ENCODE measurements at regions not wholly inside any gene's neighbourhood (a gene's known extent, or its start where the extent isn't known, plus 50 kb on each side); places are given as distances from the start of the nearest gene placed in this dataset.

DNA sequence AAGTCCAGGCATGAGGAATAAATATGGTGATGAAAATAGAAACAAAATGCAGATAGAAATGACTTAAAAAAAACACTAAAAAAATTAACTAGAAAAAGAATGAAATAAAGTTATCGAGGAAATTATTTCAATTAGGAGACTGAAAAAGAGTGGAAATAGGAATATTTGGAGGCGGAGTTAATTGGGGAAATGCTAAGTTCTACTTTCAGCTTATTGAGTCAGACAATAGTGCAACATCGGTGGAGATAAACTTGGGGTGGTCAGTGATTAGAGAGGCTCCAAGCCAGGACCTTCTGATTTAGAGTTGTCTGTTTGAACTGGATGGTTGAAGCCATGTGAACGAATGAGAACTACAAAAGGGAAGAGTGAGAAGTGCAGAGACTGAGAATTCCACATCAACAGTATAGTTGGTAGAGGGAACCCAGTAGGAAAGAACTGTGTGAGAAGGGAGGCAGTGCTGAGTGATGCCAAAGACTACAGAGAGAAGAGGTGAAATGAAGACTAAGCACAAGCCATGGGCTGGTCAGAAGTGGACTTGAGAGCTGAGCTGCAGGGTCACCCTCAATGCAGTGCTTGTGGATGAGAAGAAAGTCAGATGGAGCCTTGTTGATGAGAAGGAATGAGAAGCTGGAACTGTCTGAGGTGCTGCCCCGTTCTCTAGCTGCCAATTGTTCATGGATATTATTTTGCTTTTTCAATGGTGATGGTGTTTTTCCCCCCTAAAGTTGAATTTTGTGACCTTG lies 160.7 kb downstream of the ICE1 start:
- Histone ChIP-seq H3K4me1 (ENCODE audit: insufficient read depth, low read length) (no peaks in the 10 kb centered on the region), H2AFZ (ENCODE audit: low read length) (no peak overlapping the region), H3K36me3 (ENCODE audit: insufficient read depth, low read length) (no peaks in the 10 kb centered on the region), H3K27me3 (ENCODE audit: insufficient read depth, low read length) (no peaks in the 10 kb centered on the region), H3K9me3 (ENCODE audit: low read depth, low read length) (peaks cover 5% of the 10 kb centered on the region), H3K4me2 (ENCODE audit: insufficient read depth, low read length) (no peak overlapping the region), H4K20me1 (ENCODE audit: insufficient read depth, low read length) (no peaks in the 10 kb centered on the region), H3K4me3 (ENCODE audit: insufficient read depth, low read length) (no peak overlapping the region), H3K79me2 (ENCODE audit: insufficient read depth, low read length) (no peaks in the 10 kb centered on the region), H3K27ac (ENCODE audit: low read depth, low read length) (no peak overlapping the region)
- DNase-seq (ENCODE audit: insufficient read length, low spot score, missing footprints): no peak
- TF ChIP-seq, protein P1, sequence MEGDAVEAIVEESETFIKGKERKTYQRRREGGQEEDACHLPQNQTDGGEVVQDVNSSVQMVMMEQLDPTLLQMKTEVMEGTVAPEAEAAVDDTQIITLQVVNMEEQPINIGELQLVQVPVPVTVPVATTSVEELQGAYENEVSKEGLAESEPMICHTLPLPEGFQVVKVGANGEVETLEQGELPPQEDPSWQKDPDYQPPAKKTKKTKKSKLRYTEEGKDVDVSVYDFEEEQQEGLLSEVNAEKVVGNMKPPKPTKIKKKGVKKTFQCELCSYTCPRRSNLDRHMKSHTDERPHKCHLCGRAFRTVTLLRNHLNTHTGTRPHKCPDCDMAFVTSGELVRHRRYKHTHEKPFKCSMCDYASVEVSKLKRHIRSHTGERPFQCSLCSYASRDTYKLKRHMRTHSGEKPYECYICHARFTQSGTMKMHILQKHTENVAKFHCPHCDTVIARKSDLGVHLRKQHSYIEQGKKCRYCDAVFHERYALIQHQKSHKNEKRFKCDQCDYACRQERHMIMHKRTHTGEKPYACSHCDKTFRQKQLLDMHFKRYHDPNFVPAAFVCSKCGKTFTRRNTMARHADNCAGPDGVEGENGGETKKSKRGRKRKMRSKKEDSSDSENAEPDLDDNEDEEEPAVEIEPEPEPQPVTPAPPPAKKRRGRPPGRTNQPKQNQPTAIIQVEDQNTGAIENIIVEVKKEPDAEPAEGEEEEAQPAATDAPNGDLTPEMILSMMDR (IDR thresholded peaks at IDR 0.05; ENCODE audit: extremely low read depth, low read depth, low read length): no peak

DNA sequence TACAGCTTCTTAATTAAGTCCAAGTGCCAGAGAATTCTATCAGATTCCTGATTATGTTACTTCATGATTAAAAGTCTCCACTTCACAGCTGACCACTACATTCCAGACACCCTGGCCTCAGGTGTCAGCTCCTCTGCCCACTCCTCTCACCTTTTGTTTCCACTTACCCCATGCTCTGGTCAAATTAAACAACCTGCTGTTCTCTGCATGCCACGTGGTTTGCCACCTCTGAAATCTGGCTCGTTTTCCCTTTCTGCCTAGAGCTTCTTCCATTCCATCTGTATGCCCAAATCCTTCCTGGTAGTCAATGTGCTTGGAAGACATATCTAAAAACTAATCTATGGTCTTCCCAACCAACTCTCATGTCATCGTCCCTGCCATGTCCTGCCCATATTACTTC lies 158.6 kb downstream of the ICE1 start:
- DNase-seq (ENCODE audit: insufficient read length, low spot score, missing footprints): no peak
- Histone ChIP-seq H3K9me3 (ENCODE audit: low read depth, low read length) (no peaks in the 10 kb centered on the region), H2AFZ (ENCODE audit: low read length) (no peak overlapping the region), H3K36me3 (ENCODE audit: insufficient read depth, low read length) (no peaks in the 10 kb centered on the region), H3K4me1 (ENCODE audit: insufficient read depth, low read length) (no peaks in the 10 kb centered on the region), H3K79me2 (ENCODE audit: insufficient read depth, low read length) (no peaks in the 10 kb centered on the region), H3K27ac (ENCODE audit: low read depth, low read length) (no peak overlapping the region), H3K4me3 (ENCODE audit: insufficient read depth, low read length) (no peak overlapping the region), H3K4me2 (ENCODE audit: insufficient read depth, low read length) (no peak overlapping the region), H4K20me1 (ENCODE audit: insufficient read depth, low read length) (no peaks in the 10 kb centered on the region), H3K27me3 (ENCODE audit: insufficient read depth, low read length) (no peaks in the 10 kb centered on the region)
- TF ChIP-seq, protein P1 (IDR thresholded peaks at IDR 0.05; ENCODE audit: extremely low read depth, low read depth, low read length): no peak

DNA sequence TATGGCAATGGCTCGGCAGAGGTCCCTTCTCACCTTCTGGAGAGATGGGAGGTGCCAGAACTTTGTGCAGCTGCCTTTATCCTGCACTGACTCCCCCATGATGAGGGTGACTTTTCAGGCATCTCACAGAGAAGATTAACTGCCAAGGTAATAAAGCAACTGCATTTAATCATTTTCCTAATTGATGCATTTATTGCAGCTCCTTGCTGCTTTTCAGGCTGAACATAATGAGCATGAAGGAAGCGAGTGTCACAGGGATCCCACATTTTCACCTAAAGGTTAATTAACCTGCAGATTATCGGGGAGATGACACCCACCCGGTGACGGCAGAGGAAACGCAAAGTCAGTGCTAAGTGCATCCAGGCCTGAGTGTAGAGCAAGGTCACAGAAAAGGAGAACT lies 154.3 kb downstream of the ICE1 start:
- Histone ChIP-seq H3K9me3 (ENCODE audit: low read depth, low read length) (no peaks in the 10 kb centered on the region), H3K27ac (ENCODE audit: low read depth, low read length) (no peak overlapping the region), H3K27me3 (ENCODE audit: insufficient read depth, low read length) (no peaks in the 10 kb centered on the region), H4K20me1 (ENCODE audit: insufficient read depth, low read length) (no peaks in the 10 kb centered on the region), H2AFZ (ENCODE audit: low read length) (no peak overlapping the region), H3K79me2 (ENCODE audit: insufficient read depth, low read length) (no peaks in the 10 kb centered on the region), H3K4me3 (ENCODE audit: insufficient read depth, low read length) (no peak overlapping the region), H3K4me1 (ENCODE audit: insufficient read depth, low read length) (no peaks in the 10 kb centered on the region), H3K4me2 (ENCODE audit: insufficient read depth, low read length) (no peak overlapping the region), H3K36me3 (ENCODE audit: insufficient read depth, low read length) (no peaks in the 10 kb centered on the region)
- no peak for DNase-seq (ENCODE audit: insufficient read length, low spot score, missing footprints)
- TF ChIP-seq, protein P1 (IDR thresholded peaks at IDR 0.05; ENCODE audit: extremely low read depth, low read depth, low read length): no peak

DNA sequence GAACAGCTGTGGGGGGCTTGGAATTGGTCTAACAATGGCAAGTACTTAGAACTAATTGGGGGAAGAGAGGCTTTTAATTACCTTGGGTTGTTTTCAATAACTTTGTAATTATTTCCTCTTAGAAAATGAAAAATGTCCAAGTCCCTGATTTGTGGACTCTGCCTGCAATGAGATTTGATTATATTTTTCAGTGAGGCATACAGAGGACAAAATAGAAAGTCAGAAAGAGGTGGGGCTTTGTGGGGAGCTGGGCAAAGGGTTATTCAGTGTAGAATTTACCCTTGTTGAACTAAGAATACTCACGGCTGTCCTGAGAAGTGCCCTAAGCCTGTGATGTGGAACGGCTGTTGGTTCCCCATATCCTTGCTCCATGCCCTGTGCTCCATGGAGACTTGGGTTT lies 153.0 kb downstream of the ICE1 start:
- H3K27ac ChIP-seq (ENCODE audit: low read depth, low read length): no peak overlapping the region
- H3K9me3 ChIP-seq (ENCODE audit: low read depth, low read length): no peaks in the 10 kb centered on the region
- no peaks in the 10 kb centered on the region for H3K36me3 ChIP-seq (ENCODE audit: insufficient read depth, low read length)
- no peaks in the 10 kb centered on the region for H4K20me1 ChIP-seq (ENCODE audit: insufficient read depth, low read length)
- TF ChIP-seq, protein P1 (IDR thresholded peaks at IDR 0.05; ENCODE audit: extremely low read depth, low read depth, low read length): no peak
- H3K79me2 ChIP-seq (ENCODE audit: insufficient read depth, low read length): no peaks in the 10 kb centered on the region
- H3K27me3 ChIP-seq (ENCODE audit: insufficient read depth, low read length): no peaks in the 10 kb centered on the region
- no peak for DNase-seq (ENCODE audit: insufficient read length, low spot score, missing footprints)
- no peak overlapping the region for H2AFZ ChIP-seq (ENCODE audit: low read length)
- no peak overlapping the region for H3K4me3 ChIP-seq (ENCODE audit: insufficient read depth, low read length)
- no peaks in the 10 kb centered on the region for H3K4me1 ChIP-seq (ENCODE audit: insufficient read depth, low read length)
- H3K4me2 ChIP-seq (ENCODE audit: insufficient read depth, low read length): no peak overlapping the region
